COLO829 (cell line): ENCODE measurements at regions not wholly inside any gene's neighbourhood (a gene's known extent, or its start where the extent isn't known, plus 50 kb on each side); places are given as distances from the start of the nearest gene placed in this dataset.
A peak's percentile ranks its signal among the peaks of the same experiment; 100 is the strongest.

ENCODE experiments used
- DNase-seq: peaks from one replicate; pipeline ENCODE4 v3.0.0; 2012; ENCODE audit warnings: low spot score

DNA sequence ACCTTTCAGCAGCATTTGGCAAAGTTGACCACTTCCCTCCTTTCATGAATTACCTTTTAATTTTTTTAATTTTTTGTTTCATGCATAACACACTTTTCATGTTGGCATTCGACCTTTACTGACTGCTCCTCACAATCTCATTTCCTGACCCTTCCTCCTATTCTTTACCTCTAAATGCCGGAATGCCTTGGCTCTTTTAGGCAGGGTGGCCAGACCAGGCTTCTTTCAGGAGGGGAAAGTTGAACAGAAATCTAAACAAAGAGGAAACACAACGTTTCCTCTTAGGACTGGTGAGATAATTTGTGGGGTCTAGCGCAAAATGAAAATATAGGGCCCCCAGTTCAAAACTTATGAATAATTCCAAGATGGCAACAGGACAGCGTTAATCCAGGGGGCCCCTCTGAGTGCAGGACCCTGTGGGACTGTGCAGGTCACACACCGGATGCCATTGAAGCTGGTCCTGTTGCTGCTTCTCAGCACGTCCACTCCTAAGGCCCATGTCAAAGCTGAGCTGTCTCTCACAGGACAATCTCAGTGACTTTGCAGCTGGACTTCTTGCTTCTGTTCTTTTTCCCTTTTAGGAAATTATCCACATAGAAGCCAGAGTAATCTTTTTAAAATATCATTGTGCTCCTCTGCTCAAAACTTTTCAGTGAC, 313.8 kb downstream of the HDGFL1 start:
- DNase-seq, result no peak

DNA sequence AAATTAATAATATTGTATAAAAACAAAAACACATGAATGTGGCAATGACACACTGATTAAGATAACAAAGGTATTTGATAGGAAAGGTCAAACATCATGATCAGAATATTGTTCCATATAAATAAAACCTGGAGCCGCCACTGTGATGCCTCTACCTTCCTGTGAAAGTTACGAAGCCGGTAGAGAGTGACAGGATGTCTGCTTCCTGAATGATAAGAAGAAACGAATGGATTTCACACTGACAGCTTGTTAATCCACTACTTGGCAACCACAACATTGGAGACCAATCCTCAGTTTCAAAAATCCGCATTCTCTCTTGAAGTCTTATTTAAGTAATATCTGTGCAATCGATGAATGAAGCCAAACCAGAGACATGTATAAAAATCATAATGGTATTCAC, 315.1 kb downstream of the HDGFL1 start:
- DNase-seq, result no peak

DNA sequence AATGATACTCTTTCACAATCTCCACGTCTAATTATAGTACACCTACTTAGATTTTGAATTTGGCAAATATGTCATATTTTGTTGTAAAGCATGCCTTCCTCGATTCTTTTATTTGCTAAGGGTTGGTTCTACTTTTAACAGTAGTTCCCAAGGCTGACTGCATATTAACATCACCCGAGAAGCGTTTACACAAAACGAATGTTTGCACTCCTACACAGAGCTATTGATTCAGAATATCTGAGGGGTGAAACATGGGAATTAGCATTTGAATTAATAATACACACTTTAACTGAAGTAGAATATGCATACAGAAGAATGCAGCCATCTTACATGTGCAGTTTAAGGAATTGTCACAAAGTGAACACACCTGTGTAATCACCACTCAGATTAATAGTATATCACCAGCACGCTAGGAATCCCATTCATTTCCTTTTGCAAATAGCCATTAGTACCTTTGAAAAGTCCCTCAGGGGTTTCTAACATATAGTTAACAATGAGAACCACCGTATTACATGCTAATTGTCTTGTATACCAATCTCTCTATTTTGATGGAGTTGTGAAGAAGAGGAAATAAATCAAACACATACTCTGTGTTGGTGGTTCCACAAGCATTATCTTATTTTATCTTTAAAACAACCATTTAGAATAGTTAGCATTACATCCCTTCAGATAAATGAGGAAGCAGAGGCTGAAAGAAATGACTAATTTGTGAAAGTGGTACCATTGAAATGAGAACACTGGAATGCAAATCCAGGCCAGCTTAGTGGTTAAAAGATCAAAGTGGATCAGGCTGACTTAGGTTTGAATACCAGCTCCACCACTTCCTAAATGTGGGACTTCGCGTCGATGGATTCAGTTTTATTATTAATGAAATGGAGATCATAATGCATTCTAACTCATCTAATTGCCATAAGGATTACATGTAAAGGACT, 317.6 kb downstream of the HDGFL1 start:
- DNase-seq, result no peak

DNA sequence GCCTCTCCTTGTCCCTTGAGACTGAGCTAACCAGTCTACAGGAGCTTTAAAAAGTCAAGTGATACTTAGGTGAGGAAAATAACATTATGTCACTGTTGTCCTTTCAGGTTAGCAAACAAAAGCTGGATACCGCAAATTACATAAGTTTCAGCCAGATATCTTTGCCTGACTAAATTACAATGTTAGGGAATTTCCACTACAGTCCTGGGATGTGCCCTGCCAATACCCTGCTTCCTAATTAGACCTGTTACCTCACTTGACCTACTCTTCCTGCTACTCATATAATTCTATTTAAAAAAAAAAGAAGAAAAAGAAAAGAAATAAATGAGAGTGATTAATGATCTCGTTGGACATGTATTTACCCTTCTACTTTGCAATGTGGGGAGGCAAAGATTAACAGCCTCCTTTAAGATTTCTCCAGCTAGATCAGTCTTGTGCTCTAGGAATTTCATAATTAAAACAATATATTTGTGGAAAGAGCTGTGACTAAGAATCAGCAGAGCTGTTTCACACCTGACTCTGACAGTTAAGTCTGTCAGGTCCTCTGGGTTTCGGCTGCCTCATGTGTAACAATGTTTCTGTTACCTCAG, 318.9 kb downstream of the HDGFL1 start:
- no peak for DNase-seq

DNA sequence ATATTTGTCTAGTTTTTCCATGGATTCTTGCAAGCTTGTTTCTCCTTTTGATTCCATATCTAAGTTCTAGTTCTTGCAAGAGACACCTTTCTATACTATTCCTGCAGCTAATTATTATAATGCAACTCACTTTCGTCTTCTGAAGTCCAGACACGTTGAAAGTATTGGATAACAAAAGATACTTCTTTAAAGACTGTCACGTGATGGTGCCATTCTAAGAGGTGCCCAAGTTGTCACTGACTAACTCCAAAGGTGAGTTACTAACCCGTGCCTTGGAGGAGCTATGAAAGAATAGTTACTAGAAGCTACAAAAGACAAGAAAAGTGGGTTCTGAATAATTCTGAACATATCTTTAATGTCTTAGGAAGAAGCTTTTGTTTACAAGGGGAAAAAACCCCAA, 322.6 kb downstream of the HDGFL1 start:
- no peak for DNase-seq

DNA sequence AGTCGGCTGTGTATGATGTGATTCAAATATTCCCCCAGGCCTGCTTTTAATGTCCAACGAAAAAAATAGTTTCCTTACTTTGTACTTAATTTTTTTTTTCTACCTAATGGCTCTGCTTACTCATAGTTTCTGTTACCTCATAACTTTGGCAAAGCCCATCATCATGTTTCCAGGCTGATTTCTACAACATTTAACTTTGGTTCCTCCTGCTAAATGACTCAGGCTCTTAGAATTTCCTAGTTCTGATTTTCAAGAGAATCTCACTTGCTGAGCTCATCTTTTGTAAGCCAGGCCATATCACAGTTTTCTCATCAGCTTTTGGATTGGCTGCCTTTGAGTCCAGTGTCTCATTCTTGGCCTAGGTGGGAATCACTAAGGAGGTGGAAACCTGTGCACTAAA, 323.1 kb downstream of the HDGFL1 start:
- DNase-seq, result peak; percentile 56

DNA sequence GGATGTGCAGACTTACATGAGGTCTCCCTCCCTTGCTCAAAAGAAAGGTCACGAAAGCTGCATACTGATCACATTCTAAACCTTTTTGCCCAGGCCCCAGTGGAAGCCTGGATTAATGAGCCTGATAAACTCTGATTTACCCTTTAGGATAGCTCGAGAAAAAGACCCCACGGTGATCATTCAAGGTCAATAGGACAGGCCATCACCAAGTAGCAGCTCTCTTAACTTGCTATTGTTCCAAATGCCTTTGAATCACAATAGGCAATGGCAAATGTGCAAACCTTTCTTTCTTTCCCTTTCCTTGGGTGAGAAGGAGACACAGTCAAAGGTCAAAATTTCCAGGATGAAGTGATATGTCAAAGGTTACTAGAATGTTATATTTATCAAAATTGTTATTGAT, 327.3 kb downstream of the HDGFL1 start:
- no peak for DNase-seq

DNA sequence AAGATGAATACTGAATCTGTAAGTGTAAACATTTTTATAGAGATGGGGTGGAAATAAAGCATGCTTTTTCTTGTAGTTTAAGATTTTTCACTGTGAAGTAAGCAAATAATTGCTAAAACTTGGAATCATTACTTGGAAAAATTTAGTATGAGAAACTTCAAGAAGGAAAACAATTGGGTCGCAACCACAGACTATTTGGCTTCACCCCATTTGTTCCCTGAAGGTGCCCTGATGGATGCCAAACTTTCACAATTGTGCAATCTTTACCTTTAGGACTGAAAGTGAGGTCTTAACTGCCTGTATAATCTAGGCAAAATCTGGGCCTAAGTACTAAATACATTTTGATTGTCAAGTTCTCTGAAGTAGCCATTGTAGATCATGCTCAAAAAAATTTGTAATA, 330.1 kb downstream of the HDGFL1 start:
- no peak for DNase-seq

DNA sequence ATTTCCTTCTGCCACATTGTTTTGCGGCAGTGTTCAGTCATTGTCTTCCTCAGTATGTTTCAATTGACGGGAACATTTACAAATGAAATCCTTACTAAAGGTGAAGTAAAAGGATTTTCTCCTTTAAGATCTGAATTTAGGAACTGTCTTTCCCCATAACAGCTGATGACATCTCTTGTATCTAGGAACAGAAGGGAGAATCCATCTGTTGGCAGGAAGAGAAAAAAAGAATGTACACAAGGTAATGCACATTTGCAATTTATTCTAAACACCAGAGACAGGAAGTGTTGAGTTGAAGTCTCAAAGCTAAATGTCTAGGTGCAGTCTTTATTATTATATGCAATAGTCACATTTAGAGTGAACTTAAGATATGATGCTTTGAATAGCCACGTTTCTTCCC, 334.5 kb downstream of the HDGFL1 start:
- DNase-seq, result no peak

DNA sequence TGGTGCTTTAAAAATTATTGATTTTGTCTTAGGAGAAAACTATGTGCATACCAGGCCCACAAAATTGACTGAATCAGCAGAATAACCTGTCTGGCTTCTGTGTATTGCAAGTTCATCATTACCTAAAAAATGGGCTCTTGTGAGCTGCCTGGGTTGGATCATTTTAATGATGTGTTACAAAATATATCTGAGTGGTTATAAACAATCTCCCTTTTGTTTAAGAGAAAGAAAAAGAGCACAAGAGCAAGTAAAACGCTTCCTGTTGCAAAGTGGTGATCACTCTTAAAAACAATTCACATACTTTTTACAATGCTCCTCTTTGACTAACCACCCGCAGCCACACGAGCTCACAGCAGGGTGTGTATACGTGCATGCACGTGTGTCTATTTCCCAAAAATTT, 335.1 kb downstream of the HDGFL1 start:
- peak; percentile 95 for DNase-seq

DNA sequence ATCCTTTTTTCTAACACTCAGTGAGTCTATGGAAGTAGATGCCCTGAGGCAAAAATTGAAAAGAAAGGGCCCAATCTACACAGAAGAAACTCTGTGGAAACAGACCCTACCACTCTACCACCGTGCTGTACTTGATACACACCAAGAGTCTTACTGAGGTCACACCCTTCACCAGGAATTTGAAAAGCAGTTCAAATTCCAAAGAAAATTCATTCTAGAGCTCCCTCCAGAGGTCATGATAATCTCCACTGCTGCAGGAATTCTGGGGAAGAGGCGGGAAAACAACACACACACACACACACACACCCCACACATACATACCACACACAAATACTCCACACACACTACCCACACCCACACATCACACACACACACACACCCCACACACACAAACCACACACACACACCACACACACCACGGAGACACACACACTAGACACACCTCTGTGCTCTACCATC, 336.8 kb downstream of the HDGFL1 start:
- peak; percentile 84 for DNase-seq

DNA sequence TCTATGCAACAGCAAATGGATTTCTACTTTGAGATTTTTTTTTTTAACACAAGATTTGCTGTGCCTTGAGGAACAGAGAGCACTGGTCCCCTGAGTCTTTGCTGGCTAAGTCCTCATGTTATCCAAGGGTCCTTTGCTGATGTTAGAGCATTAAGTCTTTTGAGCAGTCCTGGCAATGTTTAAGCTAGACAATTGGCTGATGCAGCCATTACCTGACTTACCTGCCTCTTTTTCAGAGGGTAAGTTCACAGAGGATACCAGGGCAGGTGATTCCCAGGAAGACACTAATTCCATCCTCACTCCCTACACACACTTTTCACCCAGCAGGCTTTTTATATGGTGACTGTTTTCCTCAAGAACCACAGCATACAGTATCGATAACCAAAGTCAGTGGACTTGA, 337.7 kb downstream of the HDGFL1 start:
- no peak for DNase-seq

DNA sequence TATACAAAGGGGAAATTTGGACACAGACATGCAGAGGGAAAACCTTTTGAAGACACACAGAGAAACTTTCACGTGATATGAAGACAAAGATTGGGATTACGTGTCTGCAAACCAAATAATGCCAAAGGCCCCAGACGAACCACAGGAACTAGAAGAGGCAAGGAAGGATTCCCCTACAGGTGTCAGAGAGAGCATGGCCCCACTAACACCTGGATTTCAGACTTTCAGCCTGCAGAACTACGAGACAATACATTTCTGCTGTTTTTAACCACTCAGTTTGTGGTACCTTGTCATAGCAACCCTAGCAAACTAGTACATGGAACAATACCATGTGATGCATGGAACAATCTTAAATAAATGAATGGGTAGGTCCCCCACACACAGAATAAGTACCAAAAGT, 341.0 kb downstream of the HDGFL1 start:
- no peak for DNase-seq

DNA sequence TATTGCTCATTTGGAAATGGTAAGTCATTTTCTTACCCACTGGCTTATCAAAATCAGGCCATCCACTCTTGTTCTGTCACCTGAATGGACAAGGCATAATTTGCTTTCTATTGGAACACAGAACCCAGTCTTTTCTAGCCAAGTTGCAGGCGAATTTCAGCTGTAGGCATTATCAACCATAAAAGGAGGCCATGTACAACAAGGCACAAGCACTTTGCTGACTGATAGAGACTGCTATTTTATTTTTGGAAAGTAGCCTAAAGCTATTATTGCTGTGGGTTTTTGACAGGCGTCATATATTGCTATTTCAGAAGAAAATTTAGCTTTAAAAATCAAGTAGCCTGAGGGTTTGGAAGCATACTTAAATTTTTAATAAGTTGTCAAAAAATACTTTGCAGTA, 344.2 kb downstream of the HDGFL1 start:
- no peak for DNase-seq

DNA sequence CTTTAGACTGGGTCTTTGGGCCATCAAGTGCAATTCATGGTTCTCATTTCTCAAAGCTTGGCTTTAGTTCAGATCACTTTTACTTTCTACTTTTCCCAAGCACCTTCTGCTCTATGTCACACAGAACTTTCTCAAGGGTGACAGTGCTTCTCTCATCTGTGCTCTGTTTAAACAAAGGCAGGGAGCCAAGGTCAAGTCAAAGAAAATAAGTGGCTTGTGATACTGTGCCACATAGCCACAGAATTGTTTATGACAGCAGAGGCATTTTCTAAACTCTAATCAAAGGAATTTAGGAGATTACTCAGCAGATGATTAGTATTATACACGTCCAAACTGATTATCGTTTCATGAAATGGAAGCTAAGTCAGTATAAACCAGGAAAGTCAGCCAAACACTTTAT, 348.0 kb downstream of the HDGFL1 start:
- no peak for DNase-seq

DNA sequence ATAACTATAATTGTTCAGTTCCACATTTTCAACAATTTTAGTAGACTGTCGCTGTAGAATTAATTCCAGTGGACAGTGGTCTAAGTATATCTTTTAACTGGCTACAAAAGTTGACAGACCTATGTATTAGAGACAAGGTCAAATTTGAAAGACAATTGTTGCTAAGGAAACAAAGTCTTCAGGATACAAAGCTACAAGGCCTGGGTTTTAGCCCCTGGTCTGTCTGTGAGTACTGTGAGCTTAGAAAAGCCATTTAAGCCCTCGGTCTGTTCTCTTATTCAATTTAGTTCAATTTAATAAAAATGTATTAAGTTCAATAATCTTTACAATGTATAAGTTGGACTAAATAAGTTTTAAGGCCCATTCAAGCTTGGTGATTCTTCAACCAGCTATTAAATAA, 352.5 kb downstream of the HDGFL1 start:
- no peak for DNase-seq

DNA sequence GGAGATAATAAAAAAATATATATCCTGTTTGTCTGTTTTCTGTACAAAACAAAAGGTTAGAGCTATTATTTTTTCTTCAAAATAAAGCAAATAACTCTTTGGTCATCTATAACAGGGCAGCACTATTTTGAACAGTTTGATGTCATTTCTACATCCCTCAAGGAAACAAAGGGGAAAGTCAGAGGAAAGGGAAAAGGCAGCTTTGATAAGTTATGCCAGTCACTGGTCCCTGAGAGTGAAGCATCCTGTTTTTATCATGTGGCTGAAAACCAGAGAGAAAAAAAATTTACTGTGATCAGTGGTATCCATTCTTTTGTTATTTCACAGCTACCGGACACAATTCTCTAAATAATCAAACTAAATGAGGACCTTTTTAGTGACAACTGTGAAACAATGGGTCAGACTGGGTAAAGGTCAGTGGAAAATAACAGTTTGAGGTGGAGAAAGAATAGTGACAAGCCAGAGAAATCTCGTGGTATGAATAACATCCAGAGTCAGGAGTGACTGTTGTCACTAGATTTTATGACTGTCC, 356.0 kb downstream of the HDGFL1 start:
- DNase-seq, result peak; percentile 13

DNA sequence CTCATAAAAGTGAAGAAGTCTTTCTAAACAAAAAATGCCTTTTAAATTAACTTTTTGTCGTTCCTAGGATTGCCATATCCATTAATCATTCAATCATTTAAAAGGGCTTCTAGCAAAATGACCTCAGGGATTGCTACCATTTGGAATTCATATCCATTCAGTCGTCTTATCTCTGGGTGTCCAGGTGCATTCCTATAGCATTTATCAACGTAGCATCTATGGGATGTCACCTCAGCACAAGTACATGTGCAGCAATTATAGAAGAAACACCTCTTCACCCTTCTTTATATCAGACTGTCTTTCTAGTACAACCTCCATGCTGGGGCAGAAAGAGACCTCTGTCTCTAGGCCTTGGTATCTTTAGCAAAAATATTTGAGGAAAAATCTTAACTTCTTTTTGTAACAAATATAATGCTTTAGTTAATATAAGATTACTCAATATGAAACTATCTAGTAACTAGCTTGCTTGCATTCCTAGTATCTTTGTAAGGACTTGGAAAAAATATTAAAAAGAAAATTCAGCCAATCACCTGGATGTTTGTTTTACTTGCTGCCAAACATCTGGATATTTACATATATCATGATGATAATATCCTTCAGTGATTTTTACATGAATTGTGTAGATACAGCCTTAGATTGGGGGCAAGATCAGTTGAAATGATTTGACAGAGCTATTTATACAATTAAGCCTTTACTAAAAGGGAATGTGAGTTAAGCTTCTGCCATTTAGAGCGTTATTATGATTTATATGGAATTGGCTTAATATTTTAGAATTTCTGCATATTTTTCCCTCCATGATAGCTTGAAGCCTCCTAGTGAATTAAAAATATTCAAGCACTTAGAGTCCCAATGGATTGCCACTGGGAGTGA, 356.8 kb downstream of the HDGFL1 start:
- no peak for DNase-seq

DNA sequence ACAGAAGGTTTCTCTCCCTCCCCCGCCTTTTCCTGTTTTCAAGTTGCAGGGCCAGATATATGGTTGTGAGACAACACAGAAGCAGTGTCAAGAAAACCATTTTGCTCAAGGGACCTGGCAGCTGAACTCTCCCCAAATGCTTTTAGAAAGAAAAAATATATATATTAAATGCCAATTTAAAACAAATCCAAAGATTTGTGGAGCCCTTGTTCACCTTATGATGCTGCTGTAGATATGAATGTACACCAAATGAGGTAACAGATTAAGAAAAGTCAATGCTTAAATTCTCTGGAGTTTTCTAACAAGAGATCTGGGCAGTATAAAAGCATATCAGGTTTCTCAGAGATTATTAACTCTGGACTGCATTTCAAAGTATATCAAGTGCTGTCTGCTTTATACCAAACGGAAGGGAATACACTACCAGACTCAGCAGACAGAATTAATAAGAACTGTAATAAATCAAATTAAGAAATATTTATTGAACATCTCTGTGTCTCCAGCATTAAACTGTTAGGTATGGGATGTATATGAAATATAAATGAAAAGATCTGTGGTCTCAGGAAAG, 357.5 kb downstream of the HDGFL1 start:
- DNase-seq, result no peak

DNA sequence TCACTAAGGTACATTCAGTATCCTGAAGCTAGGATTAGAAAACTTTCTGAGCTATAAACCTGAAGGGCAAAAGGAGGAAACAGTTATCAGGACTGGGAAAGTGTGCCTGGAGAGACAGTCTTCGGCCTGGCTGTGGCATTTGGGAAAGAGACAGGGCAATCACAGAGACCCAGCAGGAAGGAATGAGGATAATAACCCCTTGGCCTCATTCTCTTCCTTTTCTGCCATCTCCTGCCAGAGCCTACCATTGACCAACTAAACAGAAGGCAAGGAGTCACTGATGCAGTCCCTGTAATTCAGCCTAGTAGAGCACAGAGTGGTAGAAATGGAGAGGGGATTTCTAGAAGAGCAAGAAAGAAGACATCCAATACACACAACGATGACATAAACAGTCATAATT, 359.4 kb downstream of the HDGFL1 start:
- no peak for DNase-seq

DNA sequence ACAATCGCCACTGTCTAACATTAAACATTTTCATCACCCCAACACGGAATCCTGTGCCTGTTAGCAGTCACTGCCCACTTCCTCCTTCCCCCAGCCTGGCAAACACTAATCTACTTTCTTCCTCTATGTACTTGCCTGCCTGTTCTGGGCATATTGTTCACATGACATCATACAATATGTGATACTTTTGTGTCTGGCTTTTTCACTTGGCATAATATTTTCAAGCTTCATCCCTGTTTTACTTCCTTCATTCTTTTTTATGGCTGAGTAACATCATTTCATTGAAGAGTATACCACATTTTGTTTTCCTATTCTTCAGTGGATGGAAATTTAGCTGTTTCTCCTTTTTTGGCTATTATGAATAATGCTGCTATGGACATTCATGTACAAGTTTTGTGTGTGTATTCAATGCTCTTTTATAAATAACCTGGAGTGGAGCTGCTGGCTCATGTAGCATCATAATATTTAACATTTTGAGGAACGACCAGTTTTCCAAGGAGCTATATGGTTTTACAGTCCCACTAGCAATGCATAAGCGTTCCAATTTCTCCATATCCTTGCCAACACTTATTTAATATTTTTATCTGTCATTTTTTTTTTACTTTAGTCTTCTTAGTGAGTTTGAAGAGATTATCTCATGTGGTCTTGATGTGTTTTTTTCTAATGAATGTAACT, 360.1 kb downstream of the HDGFL1 start:
- DNase-seq, result no peak
